ENCODE measurements at regions not wholly inside any gene's neighbourhood (a gene's known extent, or its start where the extent isn't known, plus 50 kb on each side); places are given as distances from the start of the nearest gene placed in this dataset.

DNA sequence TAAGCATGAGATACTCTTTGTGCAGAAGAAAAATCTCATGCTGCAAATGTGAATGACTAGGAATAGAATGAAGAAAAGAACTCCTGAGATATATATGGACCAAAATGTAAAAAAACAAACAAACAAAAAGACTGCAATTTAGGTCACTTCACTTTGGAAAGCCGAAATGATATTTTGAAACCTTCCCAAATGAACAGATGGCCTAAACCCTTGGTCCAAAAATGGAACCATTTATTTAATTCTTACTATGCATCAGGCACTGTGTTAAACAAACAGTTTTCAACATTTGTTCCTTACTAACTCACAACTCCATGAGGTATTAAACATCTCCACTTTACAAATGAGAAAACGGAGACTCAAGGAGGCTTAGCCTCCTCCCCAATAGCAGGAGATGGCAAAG, 107.5 kb downstream of the VIP start:
- Histone ChIP-seq H4K20me1 (ENCODE audit: insufficient read depth, low read length) (no peaks in the 10 kb centered on the region), H3K27me3 (ENCODE audit: insufficient read depth, low read length) (no peaks in the 10 kb centered on the region), H3K79me2 (ENCODE audit: insufficient read depth, low read length) (no peaks in the 10 kb centered on the region), H2AFZ (ENCODE audit: low read length) (no peak overlapping the region), H3K4me2 (ENCODE audit: insufficient read depth, low read length) (no peak overlapping the region), H3K4me1 (ENCODE audit: insufficient read depth, low read length) (no peaks in the 10 kb centered on the region), H3K9me3 (ENCODE audit: low read depth, low read length) (no peaks in the 10 kb centered on the region), H3K36me3 (ENCODE audit: insufficient read depth, low read length) (no peaks in the 10 kb centered on the region), H3K27ac (ENCODE audit: low read depth, low read length) (no peak overlapping the region), H3K4me3 (ENCODE audit: insufficient read depth, low read length) (no peak overlapping the region)
- TF ChIP-seq, protein P1, sequence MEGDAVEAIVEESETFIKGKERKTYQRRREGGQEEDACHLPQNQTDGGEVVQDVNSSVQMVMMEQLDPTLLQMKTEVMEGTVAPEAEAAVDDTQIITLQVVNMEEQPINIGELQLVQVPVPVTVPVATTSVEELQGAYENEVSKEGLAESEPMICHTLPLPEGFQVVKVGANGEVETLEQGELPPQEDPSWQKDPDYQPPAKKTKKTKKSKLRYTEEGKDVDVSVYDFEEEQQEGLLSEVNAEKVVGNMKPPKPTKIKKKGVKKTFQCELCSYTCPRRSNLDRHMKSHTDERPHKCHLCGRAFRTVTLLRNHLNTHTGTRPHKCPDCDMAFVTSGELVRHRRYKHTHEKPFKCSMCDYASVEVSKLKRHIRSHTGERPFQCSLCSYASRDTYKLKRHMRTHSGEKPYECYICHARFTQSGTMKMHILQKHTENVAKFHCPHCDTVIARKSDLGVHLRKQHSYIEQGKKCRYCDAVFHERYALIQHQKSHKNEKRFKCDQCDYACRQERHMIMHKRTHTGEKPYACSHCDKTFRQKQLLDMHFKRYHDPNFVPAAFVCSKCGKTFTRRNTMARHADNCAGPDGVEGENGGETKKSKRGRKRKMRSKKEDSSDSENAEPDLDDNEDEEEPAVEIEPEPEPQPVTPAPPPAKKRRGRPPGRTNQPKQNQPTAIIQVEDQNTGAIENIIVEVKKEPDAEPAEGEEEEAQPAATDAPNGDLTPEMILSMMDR (IDR thresholded peaks at IDR 0.05; ENCODE audit: extremely low read depth, low read depth, low read length), result no peak
- DNase-seq (ENCODE audit: insufficient read length, low spot score, missing footprints), result no peak

DNA sequence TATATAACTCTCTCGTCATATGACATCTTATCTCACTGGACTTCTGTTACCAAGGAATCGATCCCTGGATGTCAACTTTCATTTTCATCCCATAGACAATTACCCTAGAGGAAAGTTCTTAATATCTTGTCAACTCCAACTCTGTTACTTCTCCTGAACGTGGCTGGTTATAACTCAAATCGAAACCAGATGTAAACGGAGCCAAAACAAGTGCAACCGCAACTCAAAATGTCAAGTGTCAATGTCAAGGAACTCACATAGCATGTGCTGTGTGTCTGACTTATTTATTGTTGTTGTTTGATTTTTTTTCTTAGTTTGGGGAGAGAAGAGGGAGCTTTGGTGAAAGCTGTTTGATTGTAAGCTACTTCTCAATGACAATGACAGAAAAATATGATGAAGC, 108.6 kb downstream of the VIP start:
- DNase-seq (ENCODE audit: insufficient read length, low spot score, missing footprints), result no peak
- Histone ChIP-seq H3K79me2 (ENCODE audit: insufficient read depth, low read length) (no peaks in the 10 kb centered on the region), H3K36me3 (ENCODE audit: insufficient read depth, low read length) (no peaks in the 10 kb centered on the region), H3K27ac (ENCODE audit: low read depth, low read length) (no peak overlapping the region), H2AFZ (ENCODE audit: low read length) (no peak overlapping the region), H4K20me1 (ENCODE audit: insufficient read depth, low read length) (no peaks in the 10 kb centered on the region), H3K27me3 (ENCODE audit: insufficient read depth, low read length) (no peaks in the 10 kb centered on the region), H3K4me3 (ENCODE audit: insufficient read depth, low read length) (peak overlapping the region; percentile 26), H3K4me2 (ENCODE audit: insufficient read depth, low read length) (peak overlapping the region; percentile 47), H3K4me1 (ENCODE audit: insufficient read depth, low read length) (no peaks in the 10 kb centered on the region), H3K9me3 (ENCODE audit: low read depth, low read length) (no peaks in the 10 kb centered on the region)
- TF ChIP-seq, protein P1 (IDR thresholded peaks at IDR 0.05; ENCODE audit: extremely low read depth, low read depth, low read length), result no peak

DNA sequence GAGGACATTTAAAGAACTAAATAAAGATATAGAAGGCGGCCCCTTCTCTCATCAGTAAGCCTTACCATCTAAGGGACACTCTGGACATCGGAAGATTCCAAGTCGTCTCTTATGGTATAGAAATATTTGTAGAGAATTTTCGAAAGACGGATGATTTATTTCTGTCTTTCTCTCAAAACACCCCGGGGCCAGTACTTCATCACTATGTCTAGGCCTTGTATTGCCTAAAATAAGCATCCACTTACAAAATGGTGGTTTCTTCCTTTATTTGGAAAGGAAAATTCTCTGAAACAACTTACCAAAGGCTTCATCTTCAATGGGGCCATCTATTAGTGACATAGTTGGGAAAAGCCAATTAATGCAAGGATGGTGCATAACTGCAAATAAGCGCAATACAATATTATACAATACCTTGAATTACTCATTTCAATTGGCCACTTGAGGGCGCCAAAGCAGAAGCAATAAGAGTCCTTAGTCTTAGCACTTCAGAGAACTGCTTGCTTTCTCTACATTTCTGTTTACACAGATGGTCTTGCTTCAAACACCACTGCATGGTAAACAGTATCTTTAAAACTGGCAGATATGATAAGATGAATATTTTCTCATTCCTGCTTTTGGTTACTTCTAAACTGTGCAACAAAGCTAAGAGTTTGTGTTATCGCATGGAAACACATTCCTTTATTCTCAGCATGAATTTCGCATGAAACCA, 113.2 kb downstream of the VIP start:
- H3K4me1 ChIP-seq (ENCODE audit: insufficient read depth, low read length), result no peaks in the 10 kb centered on the region
- H3K4me2 ChIP-seq (ENCODE audit: insufficient read depth, low read length), result no peak overlapping the region
- H3K4me3 ChIP-seq (ENCODE audit: insufficient read depth, low read length), result no peak overlapping the region
- DNase-seq (ENCODE audit: insufficient read length, low spot score, missing footprints), result peak; percentile 67
- no peaks in the 10 kb centered on the region for H3K27me3 ChIP-seq (ENCODE audit: insufficient read depth, low read length)
- TF ChIP-seq, protein P1 (IDR thresholded peaks at IDR 0.05; ENCODE audit: extremely low read depth, low read depth, low read length), result peak; percentile 75
- no peaks in the 10 kb centered on the region for H3K36me3 ChIP-seq (ENCODE audit: insufficient read depth, low read length)
- H3K9me3 ChIP-seq (ENCODE audit: low read depth, low read length), result no peaks in the 10 kb centered on the region
- H3K79me2 ChIP-seq (ENCODE audit: insufficient read depth, low read length), result no peaks in the 10 kb centered on the region
- no peak overlapping the region for H2AFZ ChIP-seq (ENCODE audit: low read length)
- no peak overlapping the region for H3K27ac ChIP-seq (ENCODE audit: low read depth, low read length)
- H4K20me1 ChIP-seq (ENCODE audit: insufficient read depth, low read length), result no peaks in the 10 kb centered on the region

DNA sequence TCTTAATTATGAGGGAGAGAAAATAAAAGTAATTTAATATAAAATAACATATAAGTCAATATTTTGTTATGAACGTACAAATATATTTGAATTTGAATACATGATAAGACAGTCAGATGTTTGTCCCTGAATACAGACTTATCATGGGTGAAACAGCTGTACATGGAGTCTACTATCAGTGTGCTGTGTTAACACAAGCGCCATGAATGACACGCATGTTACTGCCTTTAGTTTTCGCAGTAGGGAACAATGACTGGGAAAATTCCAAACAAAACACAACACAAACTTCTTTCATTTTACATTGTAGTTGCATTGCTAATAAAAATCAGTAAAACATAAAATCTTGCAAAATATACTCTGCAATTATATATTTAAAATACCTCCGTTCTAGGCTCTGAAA, 108.6 kb downstream of the FBXO5 start:
- DNase-seq (ENCODE audit: insufficient read length, low spot score, missing footprints), result no peak
- Histone ChIP-seq H3K27me3 (ENCODE audit: insufficient read depth, low read length) (no peaks in the 10 kb centered on the region), H3K36me3 (ENCODE audit: insufficient read depth, low read length) (no peaks in the 10 kb centered on the region), H4K20me1 (ENCODE audit: insufficient read depth, low read length) (no peaks in the 10 kb centered on the region), H3K79me2 (ENCODE audit: insufficient read depth, low read length) (no peaks in the 10 kb centered on the region), H3K4me3 (ENCODE audit: insufficient read depth, low read length) (no peak overlapping the region), H3K9me3 (ENCODE audit: low read depth, low read length) (no peaks in the 10 kb centered on the region), H2AFZ (ENCODE audit: low read length) (no peak overlapping the region), H3K27ac (ENCODE audit: low read depth, low read length) (no peak overlapping the region), H3K4me1 (ENCODE audit: insufficient read depth, low read length) (no peaks in the 10 kb centered on the region), H3K4me2 (ENCODE audit: insufficient read depth, low read length) (no peak overlapping the region)
- TF ChIP-seq, protein P1 (IDR thresholded peaks at IDR 0.05; ENCODE audit: extremely low read depth, low read depth, low read length), result no peak

All from osteoblast (primary cell).